ENCODE measurements at regions not wholly inside any gene's neighbourhood (a gene's known extent, or its start where the extent isn't known, plus 50 kb on each side); places are given as distances from the start of the nearest gene placed in this dataset.

DNA sequence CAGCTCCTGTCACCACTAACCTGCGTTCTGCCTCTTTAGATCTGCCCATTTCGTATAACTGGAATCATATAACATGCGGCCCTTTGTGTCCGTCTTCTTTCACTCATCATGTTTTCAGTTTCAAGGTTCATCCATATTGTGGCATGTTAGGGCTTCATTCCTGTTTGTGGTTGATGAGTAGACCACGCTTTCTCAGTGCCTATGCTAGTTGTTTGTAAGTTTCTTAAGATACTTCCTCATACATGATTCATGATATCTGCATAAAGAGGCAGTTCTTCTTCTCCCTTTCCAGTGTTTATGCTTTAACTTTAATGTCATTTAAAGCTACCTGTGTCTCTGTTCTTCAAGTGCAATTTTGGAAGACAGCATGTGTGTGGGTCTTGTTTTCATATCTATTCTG is 79.5 kb upstream of the FAM20C start:
- DNase-seq (ENCODE audit: extremely low spot score) = no peak
- Histone ChIP-seq H3K27ac (ENCODE audit: low read depth) (no peak overlapping the region), H3K36me3 (ENCODE audit: insufficient read depth) (no peaks in the 10 kb centered on the region), H3K4me3 (ENCODE audit: low read depth, low read length) (no peak overlapping the region), H3K4me1 (ENCODE audit: insufficient read depth) (no peaks in the 10 kb centered on the region)
- 91% methylated on average over 5 of the region's 5 CpGs for WGBS

DNA sequence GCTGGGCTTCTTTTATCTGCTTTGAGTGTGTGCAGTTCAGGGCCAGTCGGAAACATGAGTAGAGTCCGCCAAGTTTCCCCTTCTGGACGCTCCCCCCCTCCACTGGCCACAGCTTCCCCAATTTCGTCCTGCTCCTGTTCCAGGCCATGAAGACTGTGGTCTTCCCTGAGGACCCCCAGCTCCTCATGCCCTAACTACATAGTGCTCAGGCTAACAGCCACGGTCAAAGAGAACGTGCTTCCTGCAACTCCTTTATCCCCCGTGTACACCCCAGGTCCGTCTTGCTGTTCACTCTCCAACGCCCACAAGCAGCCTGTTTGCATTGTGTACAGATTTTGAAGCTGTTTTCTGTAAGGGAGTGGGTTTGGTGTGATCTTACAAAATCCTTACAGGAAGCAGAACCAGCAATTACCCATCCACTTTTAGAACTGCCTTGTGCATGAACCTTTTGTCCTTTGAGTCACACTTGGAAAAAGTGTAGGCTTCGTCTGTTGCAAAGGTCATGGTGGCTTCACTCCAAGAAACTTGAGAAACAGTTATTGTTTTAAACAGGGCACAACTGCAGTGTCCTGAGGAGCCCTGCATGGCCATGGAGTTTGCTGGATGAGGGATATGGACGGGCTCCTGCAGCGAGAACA is 77.0 kb upstream of the FAM20C start:
- DNase-seq (ENCODE audit: extremely low spot score) = no peak
- Histone ChIP-seq H3K36me3 (ENCODE audit: insufficient read depth) (no peaks in the 10 kb centered on the region), H3K4me3 (ENCODE audit: low read depth, low read length) (no peak overlapping the region), H3K4me1 (ENCODE audit: insufficient read depth) (no peaks in the 10 kb centered on the region), H3K27ac (ENCODE audit: low read depth) (no peak overlapping the region)
- 72% methylated on average over 12 of the region's 12 CpGs for WGBS

- 92% methylated on average over 19 of the region's 19 CpGs for WGBS
- no peaks in the 10 kb centered on the region for H3K36me3 ChIP-seq (ENCODE audit: insufficient read depth)
- no peaks in the 10 kb centered on the region for H3K4me1 ChIP-seq (ENCODE audit: insufficient read depth)
- no peak overlapping the region for H3K4me3 ChIP-seq (ENCODE audit: low read depth, low read length)
- DNase-seq (ENCODE audit: extremely low spot score) = no peak
- no peak overlapping the region for H3K27ac ChIP-seq (ENCODE audit: low read depth)
These were observed 76.0 kb upstream of the FAM20C start for GRCh38 chr7:116188-116981.

GRCh38 chr7:117836-118614 is 74.3 kb upstream of the FAM20C start:
- Histone ChIP-seq H3K27ac (ENCODE audit: low read depth) (no peak overlapping the region), H3K36me3 (ENCODE audit: insufficient read depth) (no peaks in the 10 kb centered on the region), H3K4me3 (ENCODE audit: low read depth, low read length) (no peak overlapping the region), H3K4me1 (ENCODE audit: insufficient read depth) (no peaks in the 10 kb centered on the region)
- DNase-seq (ENCODE audit: extremely low spot score) = no peak
- WGBS = 88% methylated on average over 19 of the region's 22 CpGs

DNA sequence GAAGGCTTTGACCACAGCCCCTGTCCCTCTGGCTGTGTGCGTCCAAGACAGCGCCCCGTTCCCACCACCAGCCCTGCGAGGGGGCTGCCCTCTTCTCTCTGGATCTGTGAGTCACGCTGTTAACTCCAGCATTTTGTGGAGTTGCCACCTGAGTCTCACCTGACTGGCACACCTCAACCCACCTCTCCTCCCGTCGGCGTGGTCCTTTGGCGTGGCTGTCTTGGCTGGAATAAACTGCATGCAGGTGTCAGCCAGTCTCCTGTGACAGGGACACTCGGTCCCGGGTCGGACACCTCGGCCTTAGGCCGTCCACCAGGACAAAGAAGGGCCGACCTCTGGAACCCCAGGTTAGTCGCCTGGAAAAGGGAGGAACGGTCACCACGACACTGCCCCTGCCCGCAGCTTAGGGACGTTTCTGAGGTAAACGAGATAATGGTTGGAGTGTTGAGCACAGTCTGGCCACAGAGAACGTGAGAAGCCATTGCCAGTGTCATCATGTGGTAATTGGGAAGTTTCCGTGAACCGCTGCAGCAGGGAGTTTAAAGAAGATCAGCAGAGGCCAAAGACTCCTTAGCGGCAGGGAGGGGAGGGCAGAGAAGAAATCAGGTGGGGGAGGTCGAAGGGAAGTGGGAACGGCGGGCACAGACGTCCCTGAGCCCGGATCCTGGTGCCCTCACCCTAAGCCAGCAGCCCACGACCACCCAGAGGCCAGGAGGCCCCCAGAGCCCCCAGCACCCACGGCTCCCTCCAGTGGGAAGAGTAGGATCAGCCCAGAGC is 73.6 kb upstream of the FAM20C start:
- Histone ChIP-seq H3K4me1 (ENCODE audit: insufficient read depth) (no peaks in the 10 kb centered on the region), H3K4me3 (ENCODE audit: low read depth, low read length) (no peak overlapping the region), H3K36me3 (ENCODE audit: insufficient read depth) (no peaks in the 10 kb centered on the region), H3K27ac (ENCODE audit: low read depth) (no peak overlapping the region)
- WGBS = 83% methylated on average over 32 of the region's 32 CpGs
- DNase-seq (ENCODE audit: extremely low spot score) = no peak

DNA sequence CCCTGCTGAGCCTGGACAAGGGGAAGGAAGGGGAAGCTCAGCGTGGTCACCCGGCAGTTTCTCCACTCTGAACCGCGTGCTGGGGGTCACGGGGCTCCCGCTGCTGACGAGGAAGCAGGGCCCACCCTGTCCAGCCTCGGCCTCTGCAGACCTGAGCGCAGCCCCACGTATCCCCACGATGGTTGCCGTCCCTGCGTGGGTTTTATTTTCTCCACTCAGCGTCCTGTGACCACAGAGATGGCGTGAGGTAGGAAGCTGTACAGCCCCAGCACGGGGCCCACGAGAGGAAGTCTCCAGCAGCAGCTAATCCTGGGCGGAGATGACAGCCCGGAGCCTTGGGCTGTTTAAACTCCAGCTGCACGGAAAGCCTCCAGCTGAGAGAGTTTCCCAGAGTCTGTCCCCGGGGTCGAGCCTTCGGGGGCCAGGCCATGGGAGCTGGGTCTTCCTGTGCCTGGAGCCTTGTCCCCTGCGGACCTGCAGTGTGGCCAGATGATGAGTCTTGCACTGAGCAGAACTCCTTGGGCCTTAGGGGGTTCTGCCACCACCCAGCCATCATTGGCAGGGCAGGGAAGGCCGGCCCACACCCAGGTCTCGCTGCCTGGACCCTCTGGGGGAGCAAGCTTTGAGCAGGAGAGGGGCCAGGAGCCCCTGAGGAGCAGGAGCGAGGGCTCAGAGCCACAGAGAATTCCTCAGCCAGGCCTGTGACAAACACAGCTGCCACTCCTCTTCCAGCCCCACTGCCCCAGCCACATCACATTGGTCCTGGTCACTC is 72.8 kb upstream of the FAM20C start:
- Histone ChIP-seq H3K36me3 (ENCODE audit: insufficient read depth) (no peaks in the 10 kb centered on the region), H3K4me1 (ENCODE audit: insufficient read depth) (no peaks in the 10 kb centered on the region), H3K4me3 (ENCODE audit: low read depth, low read length) (no peak overlapping the region), H3K27ac (ENCODE audit: low read depth) (no peak overlapping the region)
- DNase-seq (ENCODE audit: extremely low spot score) = peak; percentile 28
- 42% methylated on average over 27 of the region's 27 CpGs for WGBS

GRCh38 chr7:120164-120991 is 72.0 kb upstream of the FAM20C start:
- WGBS = 83% methylated on average over 27 of the region's 27 CpGs
- no peaks in the 10 kb centered on the region for H3K4me1 ChIP-seq (ENCODE audit: insufficient read depth)

DNA sequence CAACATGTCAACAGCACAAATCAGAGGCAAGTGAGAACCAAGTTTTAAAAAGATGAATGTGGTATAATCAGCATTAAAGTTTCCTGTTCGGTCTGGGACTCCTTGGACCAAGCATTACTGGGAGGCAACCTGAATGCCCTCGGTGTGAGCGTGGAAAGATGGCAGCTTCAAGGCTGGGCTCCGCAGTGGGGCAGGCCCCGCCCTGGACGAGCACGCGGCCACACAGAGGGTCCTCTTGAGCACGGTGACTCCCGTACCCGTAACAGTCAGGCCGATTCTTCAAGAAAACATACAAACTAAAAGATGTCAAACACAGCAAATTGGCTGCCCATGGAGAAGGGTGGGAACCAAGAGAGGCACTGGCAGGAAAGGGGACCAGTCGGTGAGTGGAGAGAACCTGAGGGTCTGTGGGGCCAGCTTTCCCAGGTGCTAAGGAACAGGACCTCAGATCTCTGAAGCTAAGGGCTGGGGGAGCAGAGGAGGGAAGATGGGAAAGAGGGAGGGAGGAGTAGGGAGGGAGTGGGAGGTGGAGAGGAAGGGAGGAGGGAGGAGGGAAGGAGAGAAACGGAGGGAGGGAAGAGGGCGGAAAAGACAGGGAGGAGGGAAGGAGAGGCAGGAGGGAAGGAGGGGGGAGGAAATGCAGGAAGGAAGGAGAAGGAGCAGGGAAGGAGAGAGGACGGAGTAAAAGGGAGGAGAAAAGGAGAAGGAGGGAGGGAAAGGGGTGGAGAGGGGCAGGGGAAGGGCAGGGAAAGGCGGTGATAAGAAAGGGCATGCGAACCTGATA is 71.2 kb upstream of the FAM20C start:
- H3K27ac ChIP-seq (ENCODE audit: low read depth) = no peak overlapping the region
- no peak overlapping the region for H3K4me3 ChIP-seq (ENCODE audit: low read depth, low read length)
- DNase-seq (ENCODE audit: extremely low spot score) = no peak
- H3K36me3 ChIP-seq (ENCODE audit: insufficient read depth) = no peaks in the 10 kb centered on the region
- no peaks in the 10 kb centered on the region for H3K4me1 ChIP-seq (ENCODE audit: insufficient read depth)
- WGBS = 78% methylated on average over 18 of the region's 18 CpGs

More at GRCh38 chr7:120164-120991, 72.0 kb upstream of the FAM20C start:
- Histone ChIP-seq H3K4me3 (ENCODE audit: low read depth, low read length) (no peak overlapping the region), H3K27ac (ENCODE audit: low read depth) (no peak overlapping the region), H3K36me3 (ENCODE audit: insufficient read depth) (no peaks in the 10 kb centered on the region)
- DNase-seq (ENCODE audit: extremely low spot score) = no peak

GRCh38 chr7:123237-123636 is 69.1 kb upstream of the FAM20C start:
- no peaks in the 10 kb centered on the region for H3K4me1 ChIP-seq (ENCODE audit: insufficient read depth)
- H3K4me3 ChIP-seq (ENCODE audit: low read depth, low read length) = no peak overlapping the region
- no peak overlapping the region for H3K27ac ChIP-seq (ENCODE audit: low read depth)
- H3K36me3 ChIP-seq (ENCODE audit: insufficient read depth) = no peaks in the 10 kb centered on the region
- DNase-seq (ENCODE audit: extremely low spot score) = no peak
- 89% methylated on average over 10 of the region's 10 CpGs for WGBS

GRCh38 chr7:124130-124949 is 68.0 kb upstream of the FAM20C start:
- no peaks in the 10 kb centered on the region for H3K4me1 ChIP-seq (ENCODE audit: insufficient read depth)
- no peak for DNase-seq (ENCODE audit: extremely low spot score)
- no peak overlapping the region for H3K4me3 ChIP-seq (ENCODE audit: low read depth, low read length)
- no peaks in the 10 kb centered on the region for H3K36me3 ChIP-seq (ENCODE audit: insufficient read depth)
- no peak overlapping the region for H3K27ac ChIP-seq (ENCODE audit: low read depth)
- WGBS = 80% methylated on average over 21 of the region's 21 CpGs

GRCh38 chr7:125061-125475 is 67.3 kb upstream of the FAM20C start:
- no peak for DNase-seq (ENCODE audit: extremely low spot score)
- Histone ChIP-seq H3K4me3 (ENCODE audit: low read depth, low read length) (no peak overlapping the region), H3K27ac (ENCODE audit: low read depth) (no peak overlapping the region), H3K4me1 (ENCODE audit: insufficient read depth) (no peaks in the 10 kb centered on the region), H3K36me3 (ENCODE audit: insufficient read depth) (no peaks in the 10 kb centered on the region)
- 77% methylated on average over 14 of the region's 14 CpGs for WGBS

All from urinary bladder (tissue), 3 donors.